Adipose tissue (tissue), 3 donors: ENCODE measurements at regions not wholly inside any gene's neighbourhood (a gene's known extent, or its start where the extent isn't known, plus 50 kb on each side); places are given as distances from the start of the nearest gene placed in this dataset.

Experiments
- H3K27ac ChIP-seq: one replicate; pipeline ENCODE4 v1.5.1; 2013; ENCODE audit warnings: low read depth, low read length
- WGBS, 3 donors: extraction: QIAGEN DNeasy Blood & Tissue Kit; methylation state at CpG; one replicate each; pipeline ENCODE4 v1.1.7; 2013; 5-methylcytosine and 5-hydroxymethylcytosine counted together
- donor health status: healthy with polysubstance abuse.
- donor health status: Bipolar disorder and iron deficiency.
- donor health status: healthy.

GRCh38 chr4:123557857-123558536 lies 161.4 kb downstream of the SPRY1 start:
- no peak overlapping the region for H3K27ac ChIP-seq
- WGBS, 3 donors: 72 to 86% (median 73%) methylated on average over 4 of the region's 4 CpGs

GRCh38 chr4:123558865-123559264 lies 162.3 kb downstream of the SPRY1 start:
- H3K27ac ChIP-seq: no peak overlapping the region
- 90 to 100% (median 92%) methylated on average over 1 of the region's 1 CpG for WGBS, 3 donors

GRCh38 chr4:123559955-123560871 lies 163.6 kb downstream of the SPRY1 start:
- H3K27ac ChIP-seq: no peak overlapping the region
- 66 to 87% (median 84%) methylated on average over 7 of the region's 7 CpGs for WGBS, 3 donors

- WGBS, 3 donors: 0 to 100% (median 2%) methylated on average over 1 of the region's 1 CpG
Observed at GRCh38 chr4:123561525-123561924, 164.9 kb downstream of the SPRY1 start.

GRCh38 chr4:123562994-123563750 lies 166.6 kb downstream of the SPRY1 start:
- WGBS, 3 donors: 77 to 86% (median 84%) methylated on average over 4 of the region's 4 CpGs
- no peak overlapping the region for H3K27ac ChIP-seq

More at GRCh38 chr4:123561525-123561924, 164.9 kb downstream of the SPRY1 start:
- H3K27ac ChIP-seq: no peak overlapping the region

GRCh38 chr4:123564758-123565346 lies 168.3 kb downstream of the SPRY1 start:
- 24 to 41% (median 36%) methylated on average over 6 of the region's 6 CpGs for WGBS, 3 donors
- no peak overlapping the region for H3K27ac ChIP-seq

GRCh38 chr4:123568936-123569335 lies 172.3 kb downstream of the SPRY1 start:
- H3K27ac ChIP-seq: no peak overlapping the region
- WGBS, 3 donors: 76 to 88% (median 87%) methylated on average over 2 of the region's 2 CpGs

- WGBS, 3 donors: 85 to 98% (median 90%) methylated on average over 2 of the region's 2 CpGs
- H3K27ac ChIP-seq: no peak overlapping the region
Observed at GRCh38 chr4:123569541-123569940, 172.9 kb downstream of the SPRY1 start.

GRCh38 chr4:123573866-123574508 lies 177.4 kb downstream of the SPRY1 start:
- no peak overlapping the region for H3K27ac ChIP-seq
- WGBS, 3 donors: 90% methylated on average over 8 of the region's 8 CpGs

- 95 to 96% (median 96%) methylated on average over 4 of the region's 4 CpGs for WGBS, 3 donors
Observed at GRCh38 chr4:123575291-123575690, 178.7 kb downstream of the SPRY1 start.

GRCh38 chr4:123577225-123577906 lies 180.8 kb downstream of the SPRY1 start:
- H3K27ac ChIP-seq: no peak overlapping the region
- WGBS, 3 donors: 66 to 75% (median 70%) methylated on average over 5 of the region's 5 CpGs

More at GRCh38 chr4:123575291-123575690, 178.7 kb downstream of the SPRY1 start:
- H3K27ac ChIP-seq: no peak overlapping the region

GRCh38 chr4:123578276-123579029 lies 181.9 kb downstream of the SPRY1 start:
- WGBS, 3 donors: 74 to 80% (median 75%) methylated on average over 3 of the region's 3 CpGs

GRCh38 chr4:123579961-123580360 lies 183.4 kb downstream of the SPRY1 start:
- WGBS, 3 donors: 77 to 93% (median 92%) methylated on average over 2 of the region's 2 CpGs
- H3K27ac ChIP-seq: no peak overlapping the region

More at GRCh38 chr4:123578276-123579029, 181.9 kb downstream of the SPRY1 start:
- no peak overlapping the region for H3K27ac ChIP-seq

GRCh38 chr4:123580981-123581664 lies 184.5 kb downstream of the SPRY1 start:
- H3K27ac ChIP-seq: no peak overlapping the region
- 94 to 97% (median 95%) methylated on average over 8 of the region's 8 CpGs for WGBS, 3 donors

GRCh38 chr4:123581802-123582201 lies 185.2 kb downstream of the SPRY1 start:
- no peak overlapping the region for H3K27ac ChIP-seq
- WGBS, 3 donors: 92 to 97% (median 93%) methylated on average over 3 of the region's 3 CpGs

- H3K27ac ChIP-seq: no peak overlapping the region
- 75 to 96% (median 91%) methylated on average over 2 of the region's 2 CpGs for WGBS, 3 donors
Observed at GRCh38 chr4:123583043-123583442, 186.4 kb downstream of the SPRY1 start.
